Peyer's patch (tissue), 4 donors: ENCODE measurements at regions not wholly inside any gene's neighbourhood (a gene's known extent, or its start where the extent isn't known, plus 50 kb on each side); places are given as distances from the start of the nearest gene placed in this dataset.
"Not testable (repeated sequence)": the region's sequence is repeated elsewhere in the genome, so short reads cannot be mapped to it uniquely, and the experiment has no call there.

Source experiments
- DNase-seq, 3 donors: peaks; one replicate each; pipeline ENCODE4 v3.0.0-alpha.2; 2017 to 2019
- H3K27ac ChIP-seq, 4 donors: fragments of 200-600 bp; sonication (generic); one replicate each; pipeline ENCODE4 v1.5.1; 2016 to 2019
- H3K27me3 ChIP-seq, 2 donors: fragments of 200-600 bp; sonication (generic); one replicate each; pipeline ENCODE4 v1.5.1; 2019
- H3K36me3 ChIP-seq, 3 donors: fragments of 200-600 bp; sonication (generic); one replicate each; pipeline ENCODE4 v1.5.1; 2016 to 2019
- H3K4me1 ChIP-seq, 4 donors: fragments of 200-600 bp; sonication (generic); one replicate each; pipeline ENCODE4 v1.5.1; 2016 to 2019
- H3K4me3 ChIP-seq, 4 donors: fragments of 200-600 bp; sonication (generic); 1 replicate in 3 of 4; 2 replicates in 1 of 4; pipeline ENCODE4 v1.5.1; 2016 to 2019; ENCODE audit warnings: mild to moderate bottlenecking in 1 of 4
- H3K9me3 ChIP-seq, 4 donors: fragments of 200-600 bp; sonication (generic); one replicate each; pipeline ENCODE4 v1.5.1; 2016 to 2019; ENCODE audit warnings: mild to moderate bottlenecking in 1 of 4
- CTCF ChIP-seq, 6 experiments: fragments of 450-650 bp in 4 of 6; fragments of 200-600 bp in 2 of 6; sonication (generic) in 1 of 6; IDR thresholded peaks; one replicate each; pipeline ENCODE4 v1.5.1; 2017 to 2019; ENCODE audit warnings: antibody characterized with exemption in 6 of 6, mild to moderate bottlenecking in 3 of 6, moderate library complexity in 1 of 6
- POLR2A ChIP-seq, 2 donors: fragments of 450-650 bp; IDR thresholded peaks; one replicate each; pipeline ENCODE4 v1.5.1; 2017; ENCODE audit warnings: antibody characterized with exemption in 2 of 2, mild to moderate bottlenecking in 2 of 2, moderate library complexity in 2 of 2

GRCh38 chr2:226088366-226088674 lies 688.8 kb downstream of the NYAP2 start:
- DNase-seq: no peak
- H3K27ac ChIP-seq: no peak overlapping the region
- H3K4me1 ChIP-seq: no peaks in the 10 kb centered on the region
- no peak overlapping the region for H3K4me3 ChIP-seq
- peaks cover 0 to 2% (median 0%) of the 10 kb centered on the region in 4 donors for H3K9me3 ChIP-seq
- no peak for TF ChIP-seq CTCF (IDR thresholded peaks at IDR 0.05)
- no peak for TF ChIP-seq POLR2A (IDR thresholded peaks at IDR 0.05)
- H3K36me3 ChIP-seq: no peaks in the 10 kb centered on the region
- no peaks in the 10 kb centered on the region for H3K27me3 ChIP-seq

GRCh38 chr2:226087505-226088365 lies 688.2 kb downstream of the NYAP2 start:
- no peak for TF ChIP-seq POLR2A (IDR thresholded peaks at IDR 0.05)
- no peak for TF ChIP-seq CTCF (IDR thresholded peaks at IDR 0.05)
- H3K36me3 ChIP-seq: no peaks in the 10 kb centered on the region
- H3K9me3 ChIP-seq: no peaks in the 10 kb centered on the region
- no peak for DNase-seq
- H3K27me3 ChIP-seq: no peaks in the 10 kb centered on the region
- no peaks in the 10 kb centered on the region for H3K4me1 ChIP-seq
- no peak overlapping the region for H3K4me3 ChIP-seq
- no peak overlapping the region for H3K27ac ChIP-seq

- no peaks in the 10 kb centered on the region for H3K36me3 ChIP-seq
- H3K27ac ChIP-seq: no peak overlapping the region
- H3K9me3 ChIP-seq: no peaks in the 10 kb centered on the region
- no peak overlapping the region for H3K4me3 ChIP-seq
- no peaks in the 10 kb centered on the region for H3K4me1 ChIP-seq
- DNase-seq: no peak
- H3K27me3 ChIP-seq: no peaks in the 10 kb centered on the region
- TF ChIP-seq POLR2A (IDR thresholded peaks at IDR 0.05) (no peak), CTCF (IDR thresholded peaks at IDR 0.05) (no peak)
Measured at GRCh38 chr2:226087051-226087450, 687.5 kb downstream of the NYAP2 start.

- H3K27ac ChIP-seq: no peak overlapping the region
- no peak overlapping the region for H3K4me3 ChIP-seq
- no peaks in the 10 kb centered on the region for H3K9me3 ChIP-seq
- H3K36me3 ChIP-seq: no peaks in the 10 kb centered on the region
- H3K27me3 ChIP-seq: no peaks in the 10 kb centered on the region
- no peak for TF ChIP-seq POLR2A (IDR thresholded peaks at IDR 0.05)
- no peak for TF ChIP-seq CTCF (IDR thresholded peaks at IDR 0.05)
- H3K4me1 ChIP-seq: no peaks in the 10 kb centered on the region
- DNase-seq: no peak
Measured at GRCh38 chr2:226086190-226086589, 686.7 kb downstream of the NYAP2 start.

GRCh38 chr2:226085425-226085824 lies 685.9 kb downstream of the NYAP2 start:
- not testable (repeated sequence) for DNase-seq, H3K4me1 ChIP-seq, H3K9me3 ChIP-seq

GRCh38 chr2:226080334-226080733 lies 680.8 kb downstream of the NYAP2 start:
- H3K27me3 ChIP-seq: no peaks in the 10 kb centered on the region
- no peak for TF ChIP-seq POLR2A (IDR thresholded peaks at IDR 0.05)
- no peak for TF ChIP-seq CTCF (IDR thresholded peaks at IDR 0.05)

More at GRCh38 chr2:226085425-226085824, 685.9 kb downstream of the NYAP2 start:
- not testable (repeated sequence) for H3K27ac ChIP-seq, H3K27me3 ChIP-seq, H3K4me3 ChIP-seq, H3K36me3 ChIP-seq

More at GRCh38 chr2:226080334-226080733, 680.8 kb downstream of the NYAP2 start:
- Histone ChIP-seq H3K36me3 (no peaks in the 10 kb centered on the region), H3K4me1 (no peaks in the 10 kb centered on the region), H3K4me3 (no peak overlapping the region), H3K27ac (no peak overlapping the region), H3K9me3 (no peaks in the 10 kb centered on the region)
- DNase-seq: no peak
